ENCODE measurements at regions not wholly inside any gene's neighbourhood (a gene's known extent, or its start where the extent isn't known, plus 50 kb on each side); places are given as distances from the start of the nearest gene placed in this dataset.

- Histone ChIP-seq H3K27me3 (ENCODE audit: control insufficient read depth in 4 of 4, insufficient read depth in 4 of 4, low read length in 3 of 4) (no peaks in the 10 kb centered on the region), H3K4me3 (ENCODE audit: low read depth in 1 of 3, low read length in 3 of 3) (no peak overlapping the region), H3K9ac (ENCODE audit: low read depth in 1 of 2, low read length in 2 of 2) (no peak overlapping the region), H3K36me3 (ENCODE audit: control insufficient read depth in 4 of 4, insufficient read depth in 3 of 4, low read depth in 1 of 4, low read length in 3 of 4) (no peaks in the 10 kb centered on the region), H3K27ac (ENCODE audit: low read depth in 1 of 2, low read length in 2 of 2) (no peak overlapping the region), H3K4me1 (ENCODE audit: control insufficient read depth in 4 of 4, insufficient read depth in 4 of 4, low read length in 3 of 4) (no peaks in the 10 kb centered on the region), H3K9me3 (ENCODE audit: control insufficient read depth in 4 of 4, low read length in 3 of 4) (no peaks in the 10 kb centered on the region)
- TF ChIP-seq, protein P1, sequence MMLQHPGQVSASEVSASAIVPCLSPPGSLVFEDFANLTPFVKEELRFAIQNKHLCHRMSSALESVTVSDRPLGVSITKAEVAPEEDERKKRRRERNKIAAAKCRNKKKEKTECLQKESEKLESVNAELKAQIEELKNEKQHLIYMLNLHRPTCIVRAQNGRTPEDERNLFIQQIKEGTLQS (IDR thresholded peaks at IDR 0.05) = no peak
- no peak for TF ChIP-seq JUND (IDR thresholded peaks at IDR 0.05)
- no peak for TF ChIP-seq CTCF (IDR thresholded peaks at IDR 0.05; ENCODE audit: low read depth, low read length, missing input control)
- no peak for TF ChIP-seq ZBTB33 (IDR thresholded peaks at IDR 0.05)
- no peak for TF ChIP-seq EGR1 (IDR thresholded peaks at IDR 0.05; ENCODE audit: low read depth in 2 of 2)
- TF ChIP-seq HNF4G (IDR thresholded peaks at IDR 0.05) = no peak
- TF ChIP-seq, protein P2, sequence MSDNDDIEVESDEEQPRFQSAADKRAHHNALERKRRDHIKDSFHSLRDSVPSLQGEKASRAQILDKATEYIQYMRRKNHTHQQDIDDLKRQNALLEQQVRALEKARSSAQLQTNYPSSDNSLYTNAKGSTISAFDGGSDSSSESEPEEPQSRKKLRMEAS (IDR thresholded peaks at IDR 0.05) = no peak
- TF ChIP-seq HNF4A (conservative IDR thresholded peaks at IDR 0.05) = no peak
- TF ChIP-seq FOXA2 (IDR thresholded peaks at IDR 0.05) = no peak
- TF ChIP-seq SP1 (IDR thresholded peaks at IDR 0.05) = no peak
- TF ChIP-seq TAF1 (conservative IDR thresholded peaks at IDR 0.05) = no peak
- TF ChIP-seq REST (IDR thresholded peaks at IDR 0.05) = no peak
- no peak for TF ChIP-seq GABPA (IDR thresholded peaks at IDR 0.05 in 1 of 2, conservative IDR thresholded peaks at IDR 0.05 in 1 of 2)
- no peak for TF ChIP-seq RXRA (IDR thresholded peaks at IDR 0.05)
- TF ChIP-seq FOXA1 (IDR thresholded peaks at IDR 0.05) = no peak
- TF ChIP-seq YY1 (IDR thresholded peaks at IDR 0.05) = no peak
- no peak for TF ChIP-seq RAD21 (IDR thresholded peaks at IDR 0.05)
- WGBS = 86% methylated on average over 2 of the region's 2 CpGs
- DNase-seq (ENCODE audit: low spot score) = no peak
Measured at GRCh38 chr6:121765060-121765459, 329.6 kb downstream of the GJA1 start.

GRCh38 chr6:121767211-121767610 lies 331.8 kb downstream of the GJA1 start:
- TF ChIP-seq YY1 (IDR thresholded peaks at IDR 0.05) (no peak), FOXA2 (IDR thresholded peaks at IDR 0.05) (no peak), RAD21 (IDR thresholded peaks at IDR 0.05) (no peak), ZBTB33 (IDR thresholded peaks at IDR 0.05) (no peak)
- Histone ChIP-seq H3K27ac (ENCODE audit: low read depth in 1 of 2, low read length in 2 of 2) (no peak overlapping the region), H3K36me3 (ENCODE audit: control insufficient read depth in 4 of 4, insufficient read depth in 3 of 4, low read depth in 1 of 4, low read length in 3 of 4) (no peaks in the 10 kb centered on the region), H3K9ac (ENCODE audit: low read depth in 1 of 2, low read length in 2 of 2) (no peak overlapping the region), H3K27me3 (ENCODE audit: control insufficient read depth in 4 of 4, insufficient read depth in 4 of 4, low read length in 3 of 4) (no peaks in the 10 kb centered on the region), H3K9me3 (ENCODE audit: control insufficient read depth in 4 of 4, low read length in 3 of 4) (no peaks in the 10 kb centered on the region), H3K4me3 (ENCODE audit: low read depth in 1 of 3, low read length in 3 of 3) (no peak overlapping the region), H3K4me1 (ENCODE audit: control insufficient read depth in 4 of 4, insufficient read depth in 4 of 4, low read length in 3 of 4) (no peaks in the 10 kb centered on the region)
- WGBS = 62% methylated on average over 3 of the region's 3 CpGs
- DNase-seq (ENCODE audit: low spot score) = no peak

Measured in liver (tissue), 8 donors.